HG03045 (cell line): ENCODE measurements at regions not wholly inside any gene's neighbourhood (a gene's known extent, or its start where the extent isn't known, plus 50 kb on each side); places are given as distances from the start of the nearest gene placed in this dataset.

Experiments used
- ATAC-seq: cut with Tn5 transposase; IDR thresholded peaks from one replicate; pipeline ENCODE4 v1.9.1; 2021; ENCODE audit warnings: mild to moderate bottlenecking, moderate library complexity; ENCODE audit not compliant: unreplicated experiment

- ATAC-seq, result no peak
Observed at GRCh38 chr4:96093563-96093962, 253.7 kb downstream of the PDHA2 start.

GRCh38 chr4:96094183-96094582 is 254.3 kb downstream of the PDHA2 start:
- no peak for ATAC-seq

- no peak for ATAC-seq
Observed at GRCh38 chr4:96097040-96097607, 257.2 kb downstream of the PDHA2 start.

GRCh38 chr4:96097693-96098092 is 257.8 kb downstream of the PDHA2 start:
- ATAC-seq, result no peak

GRCh38 chr4:96099031-96099430 is 259.1 kb downstream of the PDHA2 start:
- ATAC-seq, result no peak

- no peak for ATAC-seq
Observed at GRCh38 chr4:96102541-96103026, 262.7 kb downstream of the PDHA2 start.

- no peak for ATAC-seq
Observed at GRCh38 chr4:96103086-96103485, 263.2 kb downstream of the PDHA2 start.

- no peak for ATAC-seq
Observed at GRCh38 chr4:96108146-96108545, 268.3 kb downstream of the PDHA2 start.

- no peak for ATAC-seq
Observed at GRCh38 chr4:96112631-96113030, 272.7 kb downstream of the PDHA2 start.

- no peak for ATAC-seq
Observed at GRCh38 chr4:96120206-96120605, 280.3 kb downstream of the PDHA2 start.

GRCh38 chr4:96126227-96126626 is 286.3 kb downstream of the PDHA2 start:
- no peak for ATAC-seq

- no peak for ATAC-seq
Observed at GRCh38 chr4:96131186-96131585, 291.3 kb downstream of the PDHA2 start.

GRCh38 chr4:96134806-96135205 is 294.9 kb downstream of the PDHA2 start:
- ATAC-seq, result no peak

GRCh38 chr4:96136056-96136455 is 296.2 kb downstream of the PDHA2 start:
- no peak for ATAC-seq

GRCh38 chr4:96139251-96139929 is 299.5 kb downstream of the PDHA2 start:
- no peak for ATAC-seq

- ATAC-seq, result no peak
Observed at GRCh38 chr4:96145601-96146000, 305.7 kb downstream of the PDHA2 start.

- ATAC-seq, result no peak
Observed at GRCh38 chr4:96146686-96147085, 306.8 kb downstream of the PDHA2 start.

GRCh38 chr4:96149894-96150293 is 310.0 kb downstream of the PDHA2 start:
- no peak for ATAC-seq

- no peak for ATAC-seq
Observed at GRCh38 chr4:96150466-96150865, 310.6 kb downstream of the PDHA2 start.

GRCh38 chr4:96152824-96153223 is 312.9 kb downstream of the PDHA2 start:
- ATAC-seq, result no peak

GRCh38 chr4:96154676-96155075 is 314.8 kb downstream of the PDHA2 start:
- ATAC-seq, result no peak

GRCh38 chr4:96162636-96163035 is 322.7 kb downstream of the PDHA2 start:
- ATAC-seq, result no peak
